ENCODE measurements at regions not wholly inside any gene's neighbourhood (a gene's known extent, or its start where the extent isn't known, plus 50 kb on each side); places are given as distances from the start of the nearest gene placed in this dataset.

GRCh38 chr13:21797736-21798135 lies 126.9 kb downstream of the FGF9 start:
- DNase-seq (ENCODE audit: low read depth): no peak
- TF ChIP-seq, protein P1, sequence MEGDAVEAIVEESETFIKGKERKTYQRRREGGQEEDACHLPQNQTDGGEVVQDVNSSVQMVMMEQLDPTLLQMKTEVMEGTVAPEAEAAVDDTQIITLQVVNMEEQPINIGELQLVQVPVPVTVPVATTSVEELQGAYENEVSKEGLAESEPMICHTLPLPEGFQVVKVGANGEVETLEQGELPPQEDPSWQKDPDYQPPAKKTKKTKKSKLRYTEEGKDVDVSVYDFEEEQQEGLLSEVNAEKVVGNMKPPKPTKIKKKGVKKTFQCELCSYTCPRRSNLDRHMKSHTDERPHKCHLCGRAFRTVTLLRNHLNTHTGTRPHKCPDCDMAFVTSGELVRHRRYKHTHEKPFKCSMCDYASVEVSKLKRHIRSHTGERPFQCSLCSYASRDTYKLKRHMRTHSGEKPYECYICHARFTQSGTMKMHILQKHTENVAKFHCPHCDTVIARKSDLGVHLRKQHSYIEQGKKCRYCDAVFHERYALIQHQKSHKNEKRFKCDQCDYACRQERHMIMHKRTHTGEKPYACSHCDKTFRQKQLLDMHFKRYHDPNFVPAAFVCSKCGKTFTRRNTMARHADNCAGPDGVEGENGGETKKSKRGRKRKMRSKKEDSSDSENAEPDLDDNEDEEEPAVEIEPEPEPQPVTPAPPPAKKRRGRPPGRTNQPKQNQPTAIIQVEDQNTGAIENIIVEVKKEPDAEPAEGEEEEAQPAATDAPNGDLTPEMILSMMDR (IDR thresholded peaks at IDR 0.05; ENCODE audit: low read length, missing control alignments): no peak
- H3K4me3 ChIP-seq (replicated peaks; ENCODE audit: low read depth, low read length): no peak overlapping the region

GRCh38 chr13:21798181-21798580 lies 127.3 kb downstream of the FGF9 start:
- no peak for DNase-seq (ENCODE audit: low read depth)
- no peak overlapping the region for H3K4me3 ChIP-seq (replicated peaks; ENCODE audit: low read depth, low read length)
- TF ChIP-seq, protein P1 (IDR thresholded peaks at IDR 0.05; ENCODE audit: low read length, missing control alignments): no peak

DNA sequence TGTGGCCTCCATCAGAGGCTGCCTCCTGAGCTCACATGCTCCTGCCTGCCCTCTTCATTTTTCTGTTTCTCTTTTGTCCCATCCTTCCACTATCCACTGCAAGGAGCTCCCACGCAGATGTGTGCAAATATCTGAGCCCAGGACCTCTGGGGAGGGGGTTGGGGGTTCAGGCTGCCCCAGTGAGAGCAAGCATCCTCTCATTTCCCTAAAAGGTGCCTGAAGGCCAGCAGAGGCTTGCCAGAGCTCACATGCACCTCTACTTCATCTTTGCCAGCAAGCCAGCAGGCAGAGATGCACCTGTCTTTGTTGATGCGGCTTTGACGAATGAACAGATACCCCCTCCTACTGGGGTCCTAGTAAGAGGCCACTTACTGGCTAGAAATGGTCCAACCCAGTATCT lies 128.8 kb downstream of the FGF9 start:
- TF ChIP-seq, protein P1 (IDR thresholded peaks at IDR 0.05; ENCODE audit: low read length, missing control alignments): no peak
- no peak overlapping the region for H3K4me3 ChIP-seq (replicated peaks; ENCODE audit: low read depth, low read length)
- no peak for DNase-seq (ENCODE audit: low read depth)

GRCh38 chr13:21800837-21801616 lies 130.2 kb downstream of the FGF9 start:
- DNase-seq (ENCODE audit: low read depth): no peak
- TF ChIP-seq, protein P1 (IDR thresholded peaks at IDR 0.05; ENCODE audit: low read length, missing control alignments): no peak
- H3K4me3 ChIP-seq (replicated peaks; ENCODE audit: low read depth, low read length): no peak overlapping the region

- no peak overlapping the region for H3K4me3 ChIP-seq (replicated peaks; ENCODE audit: low read depth, low read length)
- TF ChIP-seq, protein P1 (IDR thresholded peaks at IDR 0.05; ENCODE audit: low read length, missing control alignments): no peak
- no peak for DNase-seq (ENCODE audit: low read depth)
Measured at GRCh38 chr13:21805733-21806132, 134.9 kb downstream of the FGF9 start.

DNA sequence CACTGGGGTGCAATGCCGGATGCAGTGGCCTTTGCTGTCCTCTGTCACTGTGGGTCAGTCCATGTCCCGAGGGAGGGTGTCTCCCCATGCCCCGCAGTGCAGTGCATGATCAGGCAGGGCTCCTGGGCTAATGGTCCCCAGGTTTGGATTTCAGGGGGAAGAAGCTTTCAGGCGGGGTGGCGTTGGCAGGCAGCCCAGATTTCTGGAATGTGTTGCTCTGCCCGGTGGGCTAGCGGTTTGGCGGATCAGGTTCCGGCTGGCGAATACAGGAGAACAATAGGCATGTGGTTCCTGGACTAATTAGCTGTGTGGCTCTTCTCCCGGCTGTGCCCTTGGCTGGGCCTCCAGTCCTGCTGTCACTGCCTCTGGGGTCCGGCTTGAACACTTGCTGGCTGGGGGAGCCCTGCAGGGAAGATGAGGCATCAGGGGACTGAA lies 141.3 kb downstream of the FGF9 start:
- TF ChIP-seq, protein P1 (IDR thresholded peaks at IDR 0.05; ENCODE audit: low read length, missing control alignments): no peak

DNA sequence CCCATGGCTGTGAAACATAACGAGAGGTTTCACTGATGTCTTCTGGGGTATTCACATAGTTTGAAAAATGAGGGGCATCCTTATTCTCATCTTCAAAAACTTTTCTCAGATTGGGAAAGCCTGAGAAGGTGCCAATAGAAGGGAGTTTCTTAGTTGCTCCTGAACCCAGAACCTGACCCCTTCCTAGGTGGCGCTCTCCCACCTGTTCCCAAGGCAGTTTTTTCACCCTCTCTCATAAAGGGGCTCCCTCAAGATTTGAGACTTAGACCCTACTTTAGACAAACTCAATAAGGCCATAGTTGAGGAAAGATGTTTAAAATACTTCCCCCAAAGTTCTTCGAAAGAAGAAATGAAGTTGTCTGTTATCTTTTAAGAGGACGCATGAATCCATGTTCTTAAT lies 142.2 kb downstream of the FGF9 start:
- H3K4me3 ChIP-seq (replicated peaks; ENCODE audit: low read depth, low read length): no peak overlapping the region
- DNase-seq (ENCODE audit: low read depth): no peak

More for the DNA sequence above, 141.3 kb downstream of the FGF9 start:
- H3K4me3 ChIP-seq (replicated peaks; ENCODE audit: low read depth, low read length): no peak overlapping the region
- DNase-seq (ENCODE audit: low read depth): no peak

More for the DNA sequence above, 142.2 kb downstream of the FGF9 start:
- TF ChIP-seq, protein P1 (IDR thresholded peaks at IDR 0.05; ENCODE audit: low read length, missing control alignments): no peak
